Psoas muscle (tissue), 7 donors: ENCODE measurements at regions not wholly inside any gene's neighbourhood (a gene's known extent, or its start where the extent isn't known, plus 50 kb on each side); places are given as distances from the start of the nearest gene placed in this dataset.

Source experiments
- ATAC-seq, 4 donors: fragments of 200-7000 bp; cut with Tn5 transposase; one replicate each; pipeline ENCODE4 v1.9.1; 2020; ENCODE audit warnings: moderate library complexity in 3 of 4, mild to moderate bottlenecking in 2 of 4
- DNase-seq, 2 donors: peaks; one replicate each; pipeline ENCODE4 v3.0.0-alpha.2; 2020
- H3K27ac ChIP-seq: fragments of 200-600 bp; one replicate; pipeline ENCODE4 v1.8.0; 2022
- H3K27me3 ChIP-seq, 3 donors: fragments of 200-600 bp in 1 of 3; one replicate each; pipeline versions ENCODE4 v1.6.1 to v1.8.0; 2013 to 2022; ENCODE audit warnings: low read length in 2 of 3, mild to moderate bottlenecking in 2 of 3, moderate library complexity in 1 of 3; ENCODE audit not compliant: insufficient read depth in 3 of 3
- H3K36me3 ChIP-seq, 2 donors: fragments of 200-600 bp in 1 of 2; one replicate each; pipeline versions ENCODE4 v1.6.1 to v1.8.0; 2013 to 2022; ENCODE audit warnings: low read depth in 1 of 2, mild to moderate bottlenecking in 1 of 2, moderate library complexity in 1 of 2; ENCODE audit not compliant: insufficient read depth in 1 of 2
- H3K4me1 ChIP-seq: fragments of 200-600 bp; one replicate; pipeline ENCODE4 v1.8.0; 2022
- H3K4me3 ChIP-seq: fragments of 200-600 bp; one replicate; pipeline ENCODE4 v1.8.0; 2022; ENCODE audit warnings: mild to moderate bottlenecking
- H3K9me3 ChIP-seq: fragments of 200-600 bp; one replicate; pipeline ENCODE4 v1.8.0; 2022
- CTCF ChIP-seq: fragments of 200-600 bp; IDR thresholded peaks from one replicate; pipeline ENCODE4 v1.8.0; 2022; ENCODE audit warnings: antibody characterized with exemption
- WGBS, 3 donors: extraction: QIAGEN DNeasy Blood & Tissue Kit; methylation state at CpG; one replicate each; pipeline versions ENCODE4 v1.1.6 to v1.1.7; 2013; 5-methylcytosine and 5-hydroxymethylcytosine counted together
- intact Hi-C, 2 donors: fragments of 100-400 bp; cut with DNase I; formaldehyde crosslinking; loops; one replicate each; pipeline versions ENCODE4 v1.11.0 to v1.14.2; 2022
- donor health status: healthy with polysubstance abuse.
- donor health status: DM: no; HTN: no; CAD: no; lungs with moderate emphysema.
- donor health status: Bipolar disorder and iron deficiency.
- donor health status: healthy.
- donor health status: DM: yes; HTN: yes; CAD: no.
- donor health status: DM: no; HTN: no; CAD: no.
- donor health status: DM: yes; HTN: yes; CAD: no.

DNA sequence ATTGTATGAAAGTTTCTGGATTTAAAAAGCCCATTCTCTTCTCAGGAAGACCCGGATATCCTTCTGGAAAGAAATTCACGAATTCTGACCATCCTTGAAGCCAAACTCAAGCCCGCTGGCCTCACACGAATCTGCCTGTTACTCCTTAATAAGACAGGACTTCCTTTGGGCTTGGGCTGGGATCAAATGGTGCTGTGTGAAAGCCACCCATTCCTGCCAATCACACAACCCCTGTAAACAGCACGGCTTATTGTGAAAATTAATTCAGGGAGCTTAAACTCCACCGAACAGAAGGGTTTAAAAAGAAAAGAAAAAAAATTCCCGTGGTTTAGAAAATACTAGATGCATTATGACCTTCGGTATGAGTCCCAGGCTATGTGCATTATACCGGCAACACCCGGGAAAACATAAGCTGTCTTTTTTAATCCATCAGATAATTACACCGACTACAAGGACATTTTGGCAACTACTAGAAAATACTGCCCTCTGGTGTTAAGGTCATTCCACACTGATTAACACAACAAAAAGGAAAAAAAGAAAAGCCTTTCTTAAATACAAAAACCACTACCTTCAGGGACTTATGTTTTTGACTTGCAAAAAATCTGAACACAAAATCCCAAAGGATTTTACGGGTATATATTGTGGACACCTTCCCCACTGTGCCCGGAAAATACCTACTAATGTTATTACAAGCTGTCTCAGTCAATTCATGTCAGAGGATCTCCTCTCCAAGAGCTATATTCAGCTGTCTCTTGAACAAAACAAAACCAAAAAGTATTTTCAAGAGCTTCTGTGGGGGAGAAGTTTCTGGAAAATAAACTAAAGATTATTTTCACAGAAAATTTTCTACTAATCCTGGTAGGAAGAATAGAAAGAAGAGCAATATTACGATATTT is 76.0 kb upstream of the LSM14A start:
- Histone ChIP-seq H3K27ac (no peak overlapping the region), H3K9me3 (no peaks in the 10 kb centered on the region)

DNA sequence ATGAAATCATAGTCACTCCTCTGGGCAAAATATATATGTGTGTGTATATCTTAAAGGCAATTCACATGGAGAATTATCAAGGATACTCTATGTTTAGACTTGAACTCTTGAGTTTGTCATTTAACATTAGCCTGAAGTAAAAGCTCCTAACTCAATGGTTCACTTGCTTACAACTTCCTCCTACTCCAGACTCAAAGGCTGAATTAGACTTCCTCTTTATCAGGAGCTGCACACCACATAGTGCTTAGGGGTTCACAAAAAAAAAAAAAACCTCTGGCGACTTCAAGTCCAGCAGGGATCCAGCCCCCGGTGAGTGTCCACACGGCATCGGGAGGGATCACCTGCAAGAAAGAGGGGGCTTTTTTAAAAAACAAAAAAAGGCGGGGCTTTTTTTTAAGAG is 68.2 kb upstream of the LSM14A start:
- ATAC-seq (no peak), DNase-seq (no peak)
- Histone ChIP-seq H3K4me3 (no peak overlapping the region), H3K27me3 (peaks cover 0 to 7% (median 0%) of the 10 kb centered on the region in 3 donors), H3K27ac (no peak overlapping the region), H3K4me1 (no peaks in the 10 kb centered on the region), H3K9me3 (no peaks in the 10 kb centered on the region), H3K36me3 (no peaks in the 10 kb centered on the region)
- intact Hi-C loops = no loop called here
- no peak for TF ChIP-seq CTCF
- 65 to 71% (median 70%) methylated on average over 5 of the region's 5 CpGs for WGBS, 3 donors

More for the DNA sequence above, 76.0 kb upstream of the LSM14A start:
- ATAC-seq (peak in 1 of 4 donors; percentile 53), DNase-seq (no peak)
- H3K4me1 ChIP-seq = peaks cover 3% of the 10 kb centered on the region
- WGBS, 3 donors = 13 to 18% (median 16%) methylated on average over 14 of the region's 14 CpGs
- peak; percentile 53 for TF ChIP-seq CTCF
- intact Hi-C loops = no loop called here
- H3K27me3 ChIP-seq = no peaks in the 10 kb centered on the region
- H3K4me3 ChIP-seq = no peak overlapping the region
- no peaks in the 10 kb centered on the region for H3K36me3 ChIP-seq

DNA sequence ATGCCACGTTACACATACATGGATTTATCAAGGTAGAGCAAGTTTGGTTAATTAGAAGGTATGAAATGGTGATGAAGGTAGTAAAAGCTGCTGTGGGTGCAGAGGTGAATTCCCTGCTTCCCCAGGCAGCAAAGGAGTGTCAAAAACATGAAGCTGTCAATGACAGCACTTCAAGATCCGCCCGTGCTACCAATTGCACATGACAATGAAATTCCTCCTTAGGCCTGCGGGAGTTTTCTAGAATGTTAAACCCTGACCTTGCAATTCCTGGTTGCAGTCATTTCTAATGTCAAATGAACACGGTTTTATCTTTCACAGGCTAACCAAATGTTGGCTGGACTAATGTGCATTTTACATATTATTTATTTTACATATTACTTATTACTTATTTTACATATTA is 67.7 kb upstream of the LSM14A start:
- H3K4me1 ChIP-seq = no peaks in the 10 kb centered on the region
- no peaks in the 10 kb centered on the region for H3K36me3 ChIP-seq
- no peak overlapping the region for H3K27ac ChIP-seq
- WGBS, 3 donors = 46 to 51% (median 48%) methylated on average over 5 of the region's 5 CpGs
- no peak for TF ChIP-seq CTCF
- intact Hi-C loops = no loop called here
- DNase-seq (no peak), ATAC-seq (no peak)
- no peaks in the 10 kb centered on the region for H3K9me3 ChIP-seq
- peaks cover 0 to 7% (median 0%) of the 10 kb centered on the region in 3 donors for H3K27me3 ChIP-seq
- no peak overlapping the region for H3K4me3 ChIP-seq

- H3K4me1 ChIP-seq = no peaks in the 10 kb centered on the region
- WGBS, 3 donors = 27 to 29% (median 28%) methylated on average over 3 of the region's 3 CpGs
- DNase-seq (no peak), ATAC-seq (no peak)
- no peaks in the 10 kb centered on the region for H3K36me3 ChIP-seq
- intact Hi-C loops = no loop called here
- H3K9me3 ChIP-seq = no peaks in the 10 kb centered on the region
- no peak for TF ChIP-seq CTCF
- H3K4me3 ChIP-seq = no peak overlapping the region
- H3K27me3 ChIP-seq = peaks cover 0 to 7% (median 0%) of the 10 kb centered on the region in 3 donors
- no peak overlapping the region for H3K27ac ChIP-seq
Observed at GRCh38 chr19:34109596-34109995, 62.7 kb upstream of the LSM14A start.
